Lower leg skin (tissue), 4 donors: ENCODE measurements at regions not wholly inside any gene's neighbourhood (a gene's known extent, or its start where the extent isn't known, plus 50 kb on each side); places are given as distances from the start of the nearest gene placed in this dataset.
A peak's percentile ranks its signal among the peaks of the same experiment; 100 is the strongest.

Experiments used
- DNase-seq, 2 donors: peaks; one replicate each; pipeline ENCODE4 v3.0.0-alpha.2; 2019; ENCODE audit warnings: low spot score in 2 of 2
- H3K4me3 ChIP-seq: fragments of 200-600 bp; sonication (generic); 2 replicates; pipeline ENCODE4 v1.5.1; 2017; ENCODE audit warnings: mild to moderate bottlenecking, low read depth; ENCODE audit not compliant: poor library complexity, severe bottlenecking
- CTCF ChIP-seq, 3 donors: fragments of 450-650 bp; IDR thresholded peaks; one replicate each; pipeline ENCODE4 v1.5.1; 2016; ENCODE audit warnings: antibody characterized with exemption in 3 of 3, mild to moderate bottlenecking in 3 of 3, moderate library complexity in 2 of 3
- POLR2A ChIP-seq, 2 donors: fragments of 450-650 bp; IDR thresholded peaks; one replicate each; pipeline ENCODE4 v1.6.1; 2016 to 2017; ENCODE audit warnings: antibody characterized with exemption in 2 of 2, mild to moderate bottlenecking in 1 of 2, moderate library complexity in 1 of 2
- WGBS, 2 donors: methylation state at CpG; one replicate each; pipeline ENCODE4 v1.1.5; 2018; 5-methylcytosine and 5-hydroxymethylcytosine counted together
- intact Hi-C: fragments of 100-400 bp; cut with DNase I; formaldehyde crosslinking; loops from one replicate; pipeline ENCODE4 v1.15.0; 2023; ENCODE audit warnings: low total_unique reads

DNA sequence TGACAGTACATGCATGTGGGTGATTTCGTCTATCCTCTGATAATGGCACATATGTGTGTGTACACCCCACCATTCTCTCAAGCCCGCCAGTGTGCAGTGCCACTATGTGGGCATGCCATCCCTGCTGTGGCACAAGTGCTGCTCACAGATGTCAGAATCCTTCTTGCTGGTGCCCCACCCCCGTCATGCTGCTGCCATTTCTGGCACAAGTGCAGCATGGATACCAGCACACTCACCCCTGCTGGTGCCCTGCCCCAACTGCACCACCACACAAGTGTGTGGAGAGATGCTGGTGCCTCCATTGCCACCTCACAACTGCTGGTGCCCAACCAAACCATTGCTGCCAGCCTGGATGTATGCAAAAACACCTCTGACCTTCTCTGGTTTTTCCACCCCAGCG, 1133.8 kb downstream of the TECRL start:
- TF ChIP-seq CTCF (IDR thresholded peaks at IDR 0.05) = no peak
- no peak for TF ChIP-seq POLR2A (IDR thresholded peaks at IDR 0.05)
- 89 to 91% methylated on average over 4 of the region's 4 CpGs for WGBS, 2 donors
- DNase-seq = peak in 1 of 2 donors; percentile 37
- intact Hi-C loops = no loop called here
- no peak overlapping the region for H3K4me3 ChIP-seq

DNA sequence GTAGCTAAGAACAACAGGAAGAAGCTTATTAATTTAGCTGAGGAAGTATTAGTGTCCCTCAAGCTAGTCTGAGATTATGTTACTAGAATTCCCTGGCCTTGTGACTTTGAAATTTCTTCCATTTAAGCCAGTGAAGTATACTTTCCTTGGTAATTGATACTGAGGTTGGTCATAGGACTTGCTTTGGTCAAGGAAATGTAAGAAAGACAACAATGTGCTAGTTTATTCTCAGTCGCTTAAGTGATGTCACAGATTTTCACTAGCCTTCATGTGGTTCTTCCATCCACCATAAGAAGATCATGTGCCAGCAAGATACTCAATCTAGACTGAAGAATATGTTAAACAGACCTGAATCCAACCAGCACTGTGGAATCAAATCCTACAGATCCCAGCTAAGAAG, 1140.1 kb downstream of the TECRL start:
- TF ChIP-seq CTCF (IDR thresholded peaks at IDR 0.05) (no peak), POLR2A (IDR thresholded peaks at IDR 0.05) (no peak)
- WGBS, 2 donors = 90 to 91% methylated on average over 1 of the region's 1 CpG

DNA sequence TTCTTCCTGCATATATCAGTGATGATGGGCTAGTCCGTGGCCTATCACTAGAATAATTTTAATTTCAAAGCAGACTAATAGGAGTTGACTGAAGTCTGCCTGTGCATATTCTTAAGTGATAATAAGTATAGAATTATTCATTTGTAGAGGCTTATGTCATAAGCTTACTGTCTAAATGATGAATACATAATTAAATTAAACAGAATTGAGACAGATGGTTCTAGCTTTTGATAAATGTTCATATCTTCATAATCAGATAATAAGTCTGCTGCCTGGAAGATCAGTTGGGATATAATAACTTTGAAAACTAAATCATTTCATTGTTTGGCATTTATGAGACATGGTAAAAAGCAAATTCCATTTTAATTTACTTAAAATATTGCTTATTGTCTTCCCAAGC, 1175.6 kb downstream of the TECRL start:
- no peak for DNase-seq
- intact Hi-C loops = no loop called here
- WGBS, 2 donors = 78 to 87% methylated on average over 1 of the region's 1 CpG
- TF ChIP-seq POLR2A (IDR thresholded peaks at IDR 0.05) (no peak), CTCF (IDR thresholded peaks at IDR 0.05) (no peak)
- H3K4me3 ChIP-seq = no peak overlapping the region

More for the DNA sequence above, 1140.1 kb downstream of the TECRL start:
- H3K4me3 ChIP-seq = no peak overlapping the region
- no peak for DNase-seq
- intact Hi-C loops = no loop called here

GRCh38 chr4:63232058-63232457, 1177.2 kb downstream of the TECRL start:
- TF ChIP-seq POLR2A (IDR thresholded peaks at IDR 0.05) (no peak), CTCF (IDR thresholded peaks at IDR 0.05) (no peak)
- no peak for DNase-seq
- WGBS, 2 donors = 73 to 80% methylated on average over 1 of the region's 1 CpG
- intact Hi-C loops = no loop called here
- H3K4me3 ChIP-seq = no peak overlapping the region

DNA sequence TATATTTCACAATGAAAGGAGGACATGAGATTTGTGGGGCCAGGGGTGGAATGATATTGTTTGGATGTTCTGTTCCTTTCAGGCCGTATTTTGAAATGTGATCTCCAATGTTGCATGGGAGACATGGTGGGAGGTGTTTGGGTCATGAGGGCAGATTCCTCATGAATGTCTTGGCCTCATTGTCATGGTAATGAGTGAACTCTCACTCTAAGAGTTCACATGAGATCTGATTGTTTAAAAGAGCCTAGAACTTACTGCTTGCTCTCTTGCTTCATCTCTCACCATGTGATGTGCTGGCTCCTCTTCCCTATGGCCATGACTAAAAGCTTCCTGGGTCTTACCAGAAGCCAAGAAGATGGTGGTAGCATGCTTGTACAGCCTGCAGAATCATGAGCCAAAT, 1183.0 kb downstream of the TECRL start:
- DNase-seq = no peak
- intact Hi-C loops = no loop called here
- no peak overlapping the region for H3K4me3 ChIP-seq
- WGBS, 2 donors = 75 to 88% methylated on average over 1 of the region's 1 CpG
- no peak for TF ChIP-seq CTCF (IDR thresholded peaks at IDR 0.05)
- no peak for TF ChIP-seq POLR2A (IDR thresholded peaks at IDR 0.05)

DNA sequence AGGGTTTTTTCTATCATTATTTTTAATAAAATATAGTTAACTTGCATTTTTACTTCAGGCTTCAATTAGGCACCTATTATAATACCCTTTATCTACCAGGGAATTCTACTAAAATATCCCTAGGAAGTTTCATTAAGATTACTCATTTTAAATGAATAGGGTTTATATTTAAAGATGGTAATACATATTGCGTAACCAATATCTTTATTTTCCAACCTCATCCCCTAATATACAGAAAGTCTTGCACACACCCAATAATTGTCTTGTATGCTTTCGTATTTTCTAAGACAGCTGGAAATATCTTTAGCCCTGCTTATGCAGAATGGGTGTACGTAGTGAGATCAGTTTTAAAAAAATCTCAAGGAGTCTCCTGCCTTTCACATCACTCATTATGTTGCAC, 1186.8 kb downstream of the TECRL start:
- 90 to 91% methylated on average over 3 of the region's 3 CpGs for WGBS, 2 donors
- no peak for DNase-seq
- intact Hi-C loops = no loop called here
- no peak overlapping the region for H3K4me3 ChIP-seq
- TF ChIP-seq POLR2A (IDR thresholded peaks at IDR 0.05) (no peak), CTCF (IDR thresholded peaks at IDR 0.05) (no peak)
